ENCODE measurements at regions not wholly inside any gene's neighbourhood (a gene's known extent, or its start where the extent isn't known, plus 50 kb on each side); places are given as distances from the start of the nearest gene placed in this dataset.

DNA sequence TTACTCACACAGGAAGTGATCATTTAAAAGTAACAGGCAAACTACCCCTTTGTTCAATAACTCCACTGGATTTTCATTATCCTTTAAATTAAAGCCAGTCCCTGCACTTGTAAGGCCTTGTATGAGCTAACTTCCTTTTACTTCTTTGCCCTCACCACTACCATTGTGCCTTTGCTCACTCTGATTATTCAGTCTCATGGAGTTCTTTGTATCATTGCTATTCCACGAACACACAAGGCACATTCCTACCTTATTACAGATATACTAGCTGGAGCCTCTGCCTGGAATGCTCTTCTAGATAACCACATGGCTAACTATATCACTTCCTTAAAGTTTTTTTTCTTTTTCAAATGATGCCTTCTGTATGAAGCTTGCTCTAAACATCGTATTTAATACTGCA, 748.6 kb upstream of the HS3ST5 start:
- no peak for TF ChIP-seq ZNF274 (IDR thresholded peaks at IDR 0.05; ENCODE audit: low read depth, low read length)
- no peak for TF ChIP-seq SUZ12 (IDR thresholded peaks at IDR 0.05; ENCODE audit: extremely low read depth, insufficient read depth, insufficient read length)
